ENCODE measurements at regions not wholly inside any gene's neighbourhood (a gene's known extent, or its start where the extent isn't known, plus 50 kb on each side); places are given as distances from the start of the nearest gene placed in this dataset.

GRCh38 chr13:58655086-58655485 is 1023.5 kb downstream of the PCDH17 start:
- H3K4me3 ChIP-seq: no peak overlapping the region
- H3K27ac ChIP-seq: no peak overlapping the region
- ATAC-seq (no peak), DNase-seq (no peak)
- no peak for TF ChIP-seq CTCF (IDR thresholded peaks at IDR 0.05)
- no peaks in the 10 kb centered on the region for H3K27me3 ChIP-seq
- no peaks in the 10 kb centered on the region for H3K36me3 ChIP-seq
- H3K4me1 ChIP-seq: no peaks in the 10 kb centered on the region
- intact Hi-C loops (cut with DNase I): no loop called here
- H3K9me3 ChIP-seq: no peaks in the 10 kb centered on the region

DNA sequence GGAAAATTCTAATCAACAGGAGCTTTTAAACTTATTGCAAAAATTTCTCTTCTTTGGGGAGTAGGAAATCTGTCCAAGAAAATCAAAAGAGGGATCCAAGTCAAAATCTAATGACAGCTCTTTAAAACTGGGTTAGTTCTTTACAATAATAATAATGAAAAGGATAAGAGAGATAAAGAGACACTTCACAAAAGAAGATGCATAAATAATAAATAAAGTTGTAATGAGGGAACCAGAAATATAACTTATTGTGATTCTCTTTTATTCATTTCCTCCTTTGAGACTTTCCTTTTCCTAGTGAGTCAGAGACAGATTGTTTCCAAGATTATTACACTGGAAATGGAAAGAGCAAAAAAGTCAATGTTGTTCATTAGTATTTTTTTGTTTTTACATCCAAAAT is 1029.3 kb downstream of the PCDH17 start:
- intact Hi-C loops (cut with DNase I): no loop called here
- no peak overlapping the region for H3K27ac ChIP-seq

GRCh38 chr13:58666331-58666730 is 1034.8 kb downstream of the PCDH17 start:
- Histone ChIP-seq H3K27ac (no peak overlapping the region), H3K36me3 (no peaks in the 10 kb centered on the region), H3K27me3 (no peaks in the 10 kb centered on the region), H3K4me1 (no peaks in the 10 kb centered on the region), H3K9me3 (no peaks in the 10 kb centered on the region), H3K4me3 (no peak overlapping the region)
- ATAC-seq (no peak), DNase-seq (no peak)
- no peak for TF ChIP-seq CTCF (IDR thresholded peaks at IDR 0.05)
- intact Hi-C loops (cut with DNase I): no loop called here

More for the DNA sequence above, 1029.3 kb downstream of the PCDH17 start:
- no peaks in the 10 kb centered on the region for H3K27me3 ChIP-seq
- no peak overlapping the region for H3K4me3 ChIP-seq
- no peaks in the 10 kb centered on the region for H3K9me3 ChIP-seq
- H3K4me1 ChIP-seq: no peaks in the 10 kb centered on the region
- no peak for TF ChIP-seq CTCF (IDR thresholded peaks at IDR 0.05)
- H3K36me3 ChIP-seq: no peaks in the 10 kb centered on the region
- ATAC-seq: no peak
- DNase-seq: no peak

DNA sequence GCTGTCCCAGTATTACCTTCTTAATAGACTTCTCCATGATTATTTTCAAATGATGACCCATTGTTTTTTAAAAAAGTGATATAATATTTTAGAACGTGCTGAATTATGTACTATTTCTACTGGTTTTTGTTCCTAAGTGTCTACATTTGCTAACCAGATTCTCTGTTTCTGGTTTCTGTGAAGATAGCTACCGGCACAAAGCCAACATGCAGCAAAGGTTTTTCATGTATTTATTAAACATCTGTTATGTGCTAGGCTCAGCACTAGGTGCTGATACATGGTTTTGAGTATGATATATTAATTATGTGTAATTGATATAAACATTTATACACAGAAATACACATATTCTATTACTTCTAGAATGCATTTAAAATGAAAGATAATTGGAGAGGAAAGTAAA is 1035.6 kb downstream of the PCDH17 start:
- Histone ChIP-seq H3K9me3 (no peaks in the 10 kb centered on the region), H3K27ac (no peak overlapping the region), H3K36me3 (no peaks in the 10 kb centered on the region), H3K27me3 (no peaks in the 10 kb centered on the region), H3K4me1 (no peaks in the 10 kb centered on the region), H3K4me3 (no peak overlapping the region)
- DNase-seq: no peak
- ATAC-seq: no peak
- no peak for TF ChIP-seq CTCF (IDR thresholded peaks at IDR 0.05)
- intact Hi-C loops (cut with DNase I): no loop called here

- H3K27me3 ChIP-seq: no peaks in the 10 kb centered on the region
- no peak overlapping the region for H3K27ac ChIP-seq
- no peaks in the 10 kb centered on the region for H3K4me1 ChIP-seq
- H3K9me3 ChIP-seq: no peaks in the 10 kb centered on the region
- H3K36me3 ChIP-seq: no peaks in the 10 kb centered on the region
- DNase-seq: no peak
- intact Hi-C loops (cut with DNase I): no loop called here
- ATAC-seq: no peak
- TF ChIP-seq CTCF (IDR thresholded peaks at IDR 0.05): no peak
- no peak overlapping the region for H3K4me3 ChIP-seq
Measured at GRCh38 chr13:58680115-58680514, 1048.6 kb downstream of the PCDH17 start.

GRCh38 chr13:58682616-58683015 is 1051.1 kb downstream of the PCDH17 start:
- no peaks in the 10 kb centered on the region for H3K36me3 ChIP-seq
- intact Hi-C loops (cut with DNase I): no loop called here
- H3K9me3 ChIP-seq: no peaks in the 10 kb centered on the region
- DNase-seq: no peak
- TF ChIP-seq CTCF (IDR thresholded peaks at IDR 0.05): no peak
- H3K27me3 ChIP-seq: no peaks in the 10 kb centered on the region
- H3K4me1 ChIP-seq: no peaks in the 10 kb centered on the region
- H3K4me3 ChIP-seq: no peak overlapping the region
- no peak for ATAC-seq
- no peak overlapping the region for H3K27ac ChIP-seq

Measured in upper lobe of right lung (tissue), 1 donor.